DOHH2 (cell line): ENCODE measurements at regions not wholly inside any gene's neighbourhood (a gene's known extent, or its start where the extent isn't known, plus 50 kb on each side); places are given as distances from the start of the nearest gene placed in this dataset.

Experiments
- H3F3A ChIP-seq: fragments of 200-600 bp; sonication (generic), shearing (Covaris generic); 2 replicates; pipeline ENCODE4 v1.6.0; 2016; ENCODE audit warnings: antibody characterized with exemption, mild to moderate bottlenecking; ENCODE audit not compliant: control insufficient read depth, insufficient read depth
- H3K27ac ChIP-seq: fragments of 200-600 bp; sonication (generic); 2 replicates; pipeline ENCODE4 v1.5.1; 2014; ENCODE audit warnings: low read depth, mild to moderate bottlenecking, low read length, moderate library complexity
- H3K27me3 ChIP-seq: fragments of 200-600 bp; sonication (generic); 2 replicates; pipeline ENCODE4 v1.6.1; 2014; ENCODE audit warnings: mild to moderate bottlenecking, low read length, mixed read lengths; ENCODE audit not compliant: control insufficient read depth
- H3K36me3 ChIP-seq: fragments of 200-600 bp; sonication (generic); 2 replicates; pipeline ENCODE4 v1.6.1; 2014; ENCODE audit warnings: mild to moderate bottlenecking, low read length, moderate library complexity, mixed read lengths; ENCODE audit not compliant: control insufficient read depth
- H3K4me1 ChIP-seq: fragments of 200-600 bp; sonication (generic); 2 replicates; pipeline ENCODE4 v1.6.1; 2014; ENCODE audit warnings: mild to moderate bottlenecking, low read length, mixed read lengths; ENCODE audit not compliant: control insufficient read depth
- H3K4me2 ChIP-seq: fragments of 200-600 bp; sonication (generic); 2 replicates; pipeline ENCODE4 v1.6.0; 2014; ENCODE audit warnings: mild to moderate bottlenecking, low read length, moderate library complexity
- H3K4me3 ChIP-seq: fragments of 200-600 bp; sonication (generic); 2 replicates; pipeline ENCODE4 v1.5.1; 2014; ENCODE audit warnings: mild to moderate bottlenecking, low read length, mixed read lengths
- H3K79me2 ChIP-seq: fragments of 200-600 bp; sonication (generic); 2 replicates; pipeline ENCODE4 v1.6.1; 2014; ENCODE audit warnings: mild to moderate bottlenecking, low read length, mixed read lengths; ENCODE audit not compliant: control insufficient read depth
- H3K9me2 ChIP-seq: fragments of 200-600 bp; sonication (generic); replicated peaks from 2 replicates; pipeline ENCODE4 v1.6.1; 2014; ENCODE audit warnings: mild to moderate bottlenecking, low read length, mixed read lengths; ENCODE audit not compliant: control insufficient read depth
- H3K9me3 ChIP-seq: fragments of 200-600 bp; sonication (generic); 2 replicates; pipeline ENCODE4 v1.6.1; 2014; ENCODE audit warnings: antibody characterized with exemption, low read length, mixed read lengths; ENCODE audit not compliant: control insufficient read depth, insufficient read depth
- H4K20me1 ChIP-seq: fragments of 200-600 bp; sonication (generic); 2 replicates; pipeline ENCODE4 v1.6.0; 2014; ENCODE audit warnings: low read depth, mild to moderate bottlenecking, antibody characterized with exemption, low read length, moderate library complexity; ENCODE audit not compliant: control insufficient read depth, insufficient read depth
- CTCF ChIP-seq: fragments of 200-600 bp; sonication (generic); IDR thresholded peaks from one replicate; pipeline ENCODE4 v1.5.1; 2014; ENCODE audit warnings: antibody characterized with exemption, mild to moderate bottlenecking, low read depth, low read length; ENCODE audit not compliant: poor library complexity, severe bottlenecking
- EZH2phosphoT487 ChIP-seq: fragments of 200-600 bp; sonication (generic); IDR thresholded peaks from 2 replicates; pipeline ENCODE4 v1.6.1; 2017; ENCODE audit warnings: borderline replicate concordance, mild to moderate bottlenecking, antibody characterized with exemption, low read length, moderate library complexity, mixed read lengths

- no peak for TF ChIP-seq CTCF
- no peak for TF ChIP-seq EZH2phosphoT487
- H3K27me3 ChIP-seq, result no peaks in the 10 kb centered on the region
- H3F3A ChIP-seq, result no peaks in the 10 kb centered on the region
- no peaks in the 10 kb centered on the region for H3K79me2 ChIP-seq
- H3K36me3 ChIP-seq, result no peaks in the 10 kb centered on the region
- H3K4me3 ChIP-seq, result no peak overlapping the region
- H3K9me3 ChIP-seq, result no peaks in the 10 kb centered on the region
- no peaks in the 10 kb centered on the region; the same call in 1 of the 2 replicates for H3K9me2 ChIP-seq
- H4K20me1 ChIP-seq, result no peaks in the 10 kb centered on the region
- no peak overlapping the region for H3K27ac ChIP-seq
- H3K4me1 ChIP-seq, result no peaks in the 10 kb centered on the region
- H3K4me2 ChIP-seq, result no peak overlapping the region
These were observed 2628.2 kb downstream of the ARAP2 start for GRCh38 chr4:33616121-33616520.

- H3K4me1 ChIP-seq, result no peaks in the 10 kb centered on the region
- no peaks in the 10 kb centered on the region for H3F3A ChIP-seq
- H3K4me3 ChIP-seq, result no peak overlapping the region
- H3K4me2 ChIP-seq, result no peak overlapping the region
- no peaks in the 10 kb centered on the region for H3K9me2 ChIP-seq
- no peaks in the 10 kb centered on the region for H3K9me3 ChIP-seq
- no peaks in the 10 kb centered on the region for H3K79me2 ChIP-seq
- H4K20me1 ChIP-seq, result no peaks in the 10 kb centered on the region
- no peak overlapping the region for H3K27ac ChIP-seq
- no peaks in the 10 kb centered on the region for H3K36me3 ChIP-seq
- no peak for TF ChIP-seq CTCF
- no peak for TF ChIP-seq EZH2phosphoT487
- H3K27me3 ChIP-seq, result no peaks in the 10 kb centered on the region
These were observed 2618.6 kb downstream of the ARAP2 start for GRCh38 chr4:33625748-33626147.

GRCh38 chr4:33626221-33626620 lies 2618.1 kb downstream of the ARAP2 start:
- no peaks in the 10 kb centered on the region for H3K9me2 ChIP-seq
- no peaks in the 10 kb centered on the region for H3K9me3 ChIP-seq
- no peak overlapping the region for H3K27ac ChIP-seq
- no peak overlapping the region for H3K4me2 ChIP-seq
- TF ChIP-seq EZH2phosphoT487, result no peak
- no peak for TF ChIP-seq CTCF
- H3K36me3 ChIP-seq, result no peaks in the 10 kb centered on the region
- H4K20me1 ChIP-seq, result no peaks in the 10 kb centered on the region
- H3K27me3 ChIP-seq, result no peaks in the 10 kb centered on the region
- no peaks in the 10 kb centered on the region for H3K79me2 ChIP-seq
- no peak overlapping the region for H3K4me3 ChIP-seq
- H3F3A ChIP-seq, result no peaks in the 10 kb centered on the region
- H3K4me1 ChIP-seq, result no peaks in the 10 kb centered on the region

GRCh38 chr4:33628296-33628695 lies 2616.0 kb downstream of the ARAP2 start:
- H3K4me2 ChIP-seq, result no peak overlapping the region
- no peaks in the 10 kb centered on the region for H3K9me2 ChIP-seq
- no peak for TF ChIP-seq EZH2phosphoT487
- TF ChIP-seq CTCF, result no peak
- H3K4me1 ChIP-seq, result no peaks in the 10 kb centered on the region
- no peaks in the 10 kb centered on the region for H3K36me3 ChIP-seq
- no peaks in the 10 kb centered on the region for H3K27me3 ChIP-seq
- no peak overlapping the region for H3K4me3 ChIP-seq
- H4K20me1 ChIP-seq, result no peaks in the 10 kb centered on the region
- no peaks in the 10 kb centered on the region for H3K79me2 ChIP-seq
- H3K27ac ChIP-seq, result no peak overlapping the region
- no peaks in the 10 kb centered on the region; the same call in 1 of the 2 replicates for H3K9me3 ChIP-seq
- H3F3A ChIP-seq, result no peaks in the 10 kb centered on the region
